GM18873 (cell line): ENCODE measurements at regions not wholly inside any gene's neighbourhood (a gene's known extent, or its start where the extent isn't known, plus 50 kb on each side); places are given as distances from the start of the nearest gene placed in this dataset.
"Not testable (repeated sequence)": the region's sequence is repeated elsewhere in the genome, so short reads cannot be mapped to it uniquely, and the experiment has no call there.

Source experiments
- ATAC-seq: cut with Tn5 transposase; IDR thresholded peaks from one replicate; pipeline ENCODE4 v1.9.1; 2021; ENCODE audit warnings: mild to moderate bottlenecking, moderate library complexity, moderate number of reproducible peaks; ENCODE audit not compliant: unreplicated experiment, low FRiP score

- no peak for ATAC-seq
Measured at GRCh38 chr2:129469389-129469788, 510.1 kb upstream of the RAB6C start.

GRCh38 chr2:129469871-129470270, 509.6 kb upstream of the RAB6C start:
- ATAC-seq: no peak

GRCh38 chr2:129478902-129479517, 500.5 kb upstream of the RAB6C start:
- no peak for ATAC-seq

- ATAC-seq: no peak
Measured at GRCh38 chr2:129479892-129480291, 499.6 kb upstream of the RAB6C start.

- ATAC-seq: no peak
Measured at GRCh38 chr2:129480790-129481189, 498.7 kb upstream of the RAB6C start.

- ATAC-seq: no peak
Measured at GRCh38 chr2:129481306-129482219, 497.9 kb upstream of the RAB6C start.

- no peak for ATAC-seq
Measured at GRCh38 chr2:129482626-129483025, 496.8 kb upstream of the RAB6C start.

- ATAC-seq: no peak
Measured at GRCh38 chr2:129483366-129483765, 496.1 kb upstream of the RAB6C start.

GRCh38 chr2:129484999-129485897, 494.2 kb upstream of the RAB6C start:
- no peak for ATAC-seq

- ATAC-seq: no peak
Measured at GRCh38 chr2:129488376-129488775, 491.1 kb upstream of the RAB6C start.

GRCh38 chr2:129490641-129491040, 488.8 kb upstream of the RAB6C start:
- no peak for ATAC-seq

GRCh38 chr2:129491308-129491707, 488.2 kb upstream of the RAB6C start:
- ATAC-seq: no peak

GRCh38 chr2:129492548-129492947, 486.9 kb upstream of the RAB6C start:
- no peak for ATAC-seq

- ATAC-seq: no peak
Measured at GRCh38 chr2:129499747-129500146, 479.7 kb upstream of the RAB6C start.

GRCh38 chr2:129502781-129503180, 476.7 kb upstream of the RAB6C start:
- ATAC-seq: no peak

- ATAC-seq: no peak
Measured at GRCh38 chr2:129504646-129505045, 474.8 kb upstream of the RAB6C start.

GRCh38 chr2:129518937-129519336, 460.5 kb upstream of the RAB6C start:
- ATAC-seq: no peak

- ATAC-seq: not testable (repeated sequence)
Measured at GRCh38 chr2:129532158-129532557, 447.3 kb upstream of the RAB6C start.

GRCh38 chr2:129548880-129549279, 430.6 kb upstream of the RAB6C start:
- ATAC-seq: no peak

- no peak for ATAC-seq
Measured at GRCh38 chr2:129550536-129550935, 428.9 kb upstream of the RAB6C start.

GRCh38 chr2:129554373-129554772, 425.1 kb upstream of the RAB6C start:
- ATAC-seq: no peak
